PC-3 (cell line): ENCODE measurements at regions not wholly inside any gene's neighbourhood (a gene's known extent, or its start where the extent isn't known, plus 50 kb on each side); places are given as distances from the start of the nearest gene placed in this dataset.

Source experiments
- EZH2phosphoT487 ChIP-seq: fragments of 300-600 bp; sonication (generic); IDR thresholded peaks from 2 replicates; pipeline ENCODE4 v1.6.1; 2018; ENCODE audit warnings: mild to moderate bottlenecking, antibody characterized with exemption, low read length, borderline replicate concordance
- TF ChIP-seq, protein P1 (sequence below): fragments of 300-600 bp; sonication (generic); conservative IDR thresholded peaks from 2 replicates; pipeline ENCODE4 v1.5.1; 2017; ENCODE audit warnings: antibody characterized with exemption, low read depth, mild to moderate bottlenecking, low read length

GRCh38 chr7:41113719-41114118, 589.2 kb downstream of the INHBA start:
- TF ChIP-seq, protein P1, sequence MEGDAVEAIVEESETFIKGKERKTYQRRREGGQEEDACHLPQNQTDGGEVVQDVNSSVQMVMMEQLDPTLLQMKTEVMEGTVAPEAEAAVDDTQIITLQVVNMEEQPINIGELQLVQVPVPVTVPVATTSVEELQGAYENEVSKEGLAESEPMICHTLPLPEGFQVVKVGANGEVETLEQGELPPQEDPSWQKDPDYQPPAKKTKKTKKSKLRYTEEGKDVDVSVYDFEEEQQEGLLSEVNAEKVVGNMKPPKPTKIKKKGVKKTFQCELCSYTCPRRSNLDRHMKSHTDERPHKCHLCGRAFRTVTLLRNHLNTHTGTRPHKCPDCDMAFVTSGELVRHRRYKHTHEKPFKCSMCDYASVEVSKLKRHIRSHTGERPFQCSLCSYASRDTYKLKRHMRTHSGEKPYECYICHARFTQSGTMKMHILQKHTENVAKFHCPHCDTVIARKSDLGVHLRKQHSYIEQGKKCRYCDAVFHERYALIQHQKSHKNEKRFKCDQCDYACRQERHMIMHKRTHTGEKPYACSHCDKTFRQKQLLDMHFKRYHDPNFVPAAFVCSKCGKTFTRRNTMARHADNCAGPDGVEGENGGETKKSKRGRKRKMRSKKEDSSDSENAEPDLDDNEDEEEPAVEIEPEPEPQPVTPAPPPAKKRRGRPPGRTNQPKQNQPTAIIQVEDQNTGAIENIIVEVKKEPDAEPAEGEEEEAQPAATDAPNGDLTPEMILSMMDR: no peak
- TF ChIP-seq EZH2phosphoT487: no peak
